ENCODE measurements at regions not wholly inside any gene's neighbourhood (a gene's known extent, or its start where the extent isn't known, plus 50 kb on each side); places are given as distances from the start of the nearest gene placed in this dataset.

GRCh38 chr5:12805165-12805698, 901.0 kb upstream of the CTNND2 start:
- Histone ChIP-seq H3K23me2 (ENCODE audit: insufficient read length, low read depth, low read length, poor library complexity, severe bottlenecking) (no peaks in the 10 kb centered on the region), H2BK5ac (ENCODE audit: insufficient read length, low read length) (no peak overlapping the region), H3T11ph (ENCODE audit: low read length) (no peak overlapping the region), H2AFZ (ENCODE audit: low read length) (no peak overlapping the region), H3K4me2 (ENCODE audit: insufficient read depth, insufficient read length, low read length) (no peak overlapping the region), H2AK5ac (ENCODE audit: insufficient read length, low read length) (no peak overlapping the region), H4K8ac (replicated peaks; ENCODE audit: insufficient read length, low read depth, low read length) (no peak overlapping the region), H3K4me1 (ENCODE audit: insufficient read depth, low read length) (no peaks in the 10 kb centered on the region; the same call in 1 of the 2 replicates), H2BK120ac (ENCODE audit: low read depth, low read length, poor library complexity, severe bottlenecking) (no peak overlapping the region), H3K9me3 (ENCODE audit: control insufficient read depth, low read depth, low read length) (no peaks in the 10 kb centered on the region), H3K79me1 (ENCODE audit: insufficient read depth, low read depth, low read length, poor library complexity, severe bottlenecking) (no peaks in the 10 kb centered on the region), H3K4ac (ENCODE audit: low read depth, low read length) (no peak overlapping the region), H3K79me2 (ENCODE audit: insufficient read depth, low read length) (no peaks in the 10 kb centered on the region), H3K14ac (ENCODE audit: insufficient read depth, low read length) (no peak overlapping the region), H3K23ac (ENCODE audit: insufficient read length, low read depth, low read length) (no peak overlapping the region), H3K18ac (ENCODE audit: insufficient read length, low read depth, low read length) (no peak overlapping the region), H3K56ac (ENCODE audit: insufficient read length, low read depth, low read length) (no peak overlapping the region), H3K9ac (ENCODE audit: extremely low read depth, insufficient read length, low read length) (no peak overlapping the region), H3K27me3 (ENCODE audit: insufficient read depth, low read length) (no peaks in the 10 kb centered on the region), H4K91ac (ENCODE audit: insufficient read length, low read depth, low read length) (no peak overlapping the region), H3K27ac (ENCODE audit: insufficient read length, low read depth, low read length) (no peak overlapping the region), H2BK20ac (ENCODE audit: low read depth, low read length, poor library complexity, severe bottlenecking) (no peak overlapping the region), H2BK15ac (ENCODE audit: low read depth, low read length) (no peak overlapping the region), H2BK12ac (ENCODE audit: insufficient read length, low read depth, low read length) (no peak overlapping the region), H4K20me1 (ENCODE audit: control insufficient read depth, insufficient read depth, insufficient read length) (no peaks in the 10 kb centered on the region), H4K5ac (ENCODE audit: insufficient read length, low read depth, low read length) (no peak overlapping the region)
- no peak for TF ChIP-seq CTCF (conservative IDR thresholded peaks at IDR 0.05)
- no peaks in the 10 kb centered on the region for H3K27me3 Mint-ChIP-seq (ENCODE audit: low read depth)
- no peaks in the 10 kb centered on the region for H3K36me3 Mint-ChIP-seq (ENCODE audit: insufficient read depth in 1 of 3, low read depth in 3 of 3)
- no peak for DNase-seq
- H3K4me3 Mint-ChIP-seq, result no peak overlapping the region
- 0 out of 4 replicates have a peak, but pooled peaks cover 0 to 2% of the 10 kb centered on the region in 2 experiments for H3K4me1 Mint-ChIP-seq
- H3K27ac Mint-ChIP-seq, result 0 out of 7 replicates have a peak overlapping the region, but pooled peaks of 1 of the 3 experiments have one; percentile 35
- H3K9me3 Mint-ChIP-seq, result no peaks in the 10 kb centered on the region
- no CpG with 5 or more reads among the region's 19 CpGs for whole genome bisulfite sequencing (ENCODE audit: extremely low coverage, insufficient read length, low lambda C conversion rate)
